ENCODE measurements at regions not wholly inside any gene's neighbourhood (a gene's known extent, or its start where the extent isn't known, plus 50 kb on each side); places are given as distances from the start of the nearest gene placed in this dataset.

DNA sequence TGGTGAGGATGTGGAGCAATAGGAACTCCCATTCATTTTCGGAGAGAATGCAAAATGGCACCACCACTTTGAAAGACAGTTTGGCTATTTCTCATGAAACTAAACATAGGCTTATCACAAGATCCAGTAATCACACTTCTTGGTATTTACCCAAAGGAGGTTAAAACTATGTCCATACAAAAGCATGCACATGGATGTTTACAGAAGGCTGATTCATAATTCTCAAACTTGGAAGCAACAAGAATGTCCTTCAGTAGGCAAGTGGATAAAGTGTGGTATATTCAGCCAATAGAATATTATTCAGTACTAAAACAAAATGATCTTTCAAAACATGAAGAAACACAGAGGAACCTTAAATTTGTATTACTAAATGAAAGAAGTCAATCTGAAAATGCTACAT lies 440.6 kb downstream of the FBXO15 start:
- DNase-seq (no peak), ATAC-seq (ENCODE audit: low read depth in 2 of 2) (no peak)
- H3K27me3 ChIP-seq (ENCODE audit: control insufficient read depth, insufficient read depth, low read length) = no peaks in the 10 kb centered on the region
- no peaks in the 10 kb centered on the region for H3K36me3 ChIP-seq (ENCODE audit: control insufficient read depth, insufficient read depth, low read length)
- H3K27me3 Mint-ChIP-seq = no peaks in the 10 kb centered on the region
- no peak overlapping the region for H3K27ac Mint-ChIP-seq
- no peak overlapping the region for H3K4me3 ChIP-seq (ENCODE audit: low read depth, low read length)
- peaks cover 0 to 8% (median 3%) of the 10 kb centered on the region in 7 donors for H3K9me3 Mint-ChIP-seq
- H3K4me1 Mint-ChIP-seq = no peaks in the 10 kb centered on the region
- H3K4me3 Mint-ChIP-seq = no peak overlapping the region
- no peaks in the 10 kb centered on the region for H3K9me3 ChIP-seq (ENCODE audit: control insufficient read depth in 2 of 2, low read length in 2 of 2)
- no peaks in the 10 kb centered on the region for H3K36me3 Mint-ChIP-seq
- no peaks in the 10 kb centered on the region for H3K4me1 ChIP-seq (ENCODE audit: control insufficient read depth, insufficient read depth, low read length, poor library complexity, severe bottlenecking)
- H3K27ac ChIP-seq (ENCODE audit: insufficient read depth, low read length, poor library complexity, severe bottlenecking) = no peak overlapping the region

DNA sequence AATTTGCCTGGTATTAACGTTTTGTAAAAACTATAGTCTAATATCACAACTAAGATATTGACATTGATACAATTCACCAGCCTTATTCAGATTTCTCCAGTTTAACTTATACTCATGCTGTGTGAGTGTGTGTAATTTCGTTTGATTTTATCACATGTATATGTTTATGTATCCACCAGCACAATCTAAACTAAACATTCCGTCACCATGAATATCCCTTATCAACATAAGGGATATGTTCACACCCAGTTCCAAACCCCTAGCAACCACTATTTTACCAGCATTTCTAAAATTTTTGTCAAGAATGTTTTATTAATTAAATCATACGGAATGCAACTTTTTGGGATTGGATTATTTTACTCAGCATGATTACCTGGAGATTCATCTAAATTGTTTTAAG lies 450.3 kb downstream of the FBXO15 start:
- Mint-ChIP-seq H3K4me3 (no peak overlapping the region), H3K4me1 (no peaks in the 10 kb centered on the region), H3K9me3 (peaks cover 0 to 7% (median 1%) of the 10 kb centered on the region in 7 donors), H3K27me3 (no peaks in the 10 kb centered on the region), H3K27ac (no peak overlapping the region), H3K36me3 (no peaks in the 10 kb centered on the region)
- Histone ChIP-seq H3K9me3 (ENCODE audit: control insufficient read depth in 2 of 2, low read length in 2 of 2) (no peaks in the 10 kb centered on the region), H3K27ac (ENCODE audit: insufficient read depth, low read length, poor library complexity, severe bottlenecking) (no peak overlapping the region), H3K36me3 (ENCODE audit: control insufficient read depth, insufficient read depth, low read length) (no peaks in the 10 kb centered on the region), H3K4me1 (ENCODE audit: control insufficient read depth, insufficient read depth, low read length, poor library complexity, severe bottlenecking) (no peaks in the 10 kb centered on the region), H3K27me3 (ENCODE audit: control insufficient read depth, insufficient read depth, low read length) (no peaks in the 10 kb centered on the region), H3K4me3 (ENCODE audit: low read depth, low read length) (no peak overlapping the region)
- no peak for DNase-seq
- no peak for ATAC-seq (ENCODE audit: low read depth in 2 of 2)

DNA sequence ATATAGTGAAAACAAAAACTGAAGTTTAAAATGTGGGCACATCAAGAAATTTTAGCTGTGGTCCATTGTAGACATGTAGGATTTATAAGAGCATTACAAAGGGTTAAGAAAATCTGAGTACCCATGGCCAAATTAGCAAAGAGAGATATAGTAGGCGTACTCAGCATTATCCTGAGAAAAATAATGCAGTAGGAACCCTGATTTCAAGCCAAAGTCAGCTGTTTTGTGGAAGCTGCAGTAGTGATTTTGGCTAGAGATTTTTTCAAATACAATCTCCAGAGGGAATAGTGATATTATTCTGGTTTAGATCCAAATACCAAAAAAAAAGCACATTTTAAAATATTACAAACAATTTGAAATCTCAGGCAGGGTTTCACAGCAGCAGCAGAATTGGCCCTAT lies 450.9 kb downstream of the FBXO15 start:
- no peaks in the 10 kb centered on the region for H3K9me3 ChIP-seq (ENCODE audit: control insufficient read depth in 2 of 2, low read length in 2 of 2)
- no peak for ATAC-seq (ENCODE audit: low read depth in 2 of 2)
- H3K27me3 Mint-ChIP-seq = no peaks in the 10 kb centered on the region
- H3K9me3 Mint-ChIP-seq = peaks cover 0 to 7% (median 1%) of the 10 kb centered on the region in 7 donors
- H3K4me1 ChIP-seq (ENCODE audit: control insufficient read depth, insufficient read depth, low read length, poor library complexity, severe bottlenecking) = no peaks in the 10 kb centered on the region
- no peak overlapping the region for H3K27ac ChIP-seq (ENCODE audit: insufficient read depth, low read length, poor library complexity, severe bottlenecking)
- H3K4me3 ChIP-seq (ENCODE audit: low read depth, low read length) = no peak overlapping the region
- no peaks in the 10 kb centered on the region for H3K4me1 Mint-ChIP-seq
- H3K36me3 ChIP-seq (ENCODE audit: control insufficient read depth, insufficient read depth, low read length) = no peaks in the 10 kb centered on the region
- DNase-seq = no peak
- H3K36me3 Mint-ChIP-seq = no peaks in the 10 kb centered on the region
- no peaks in the 10 kb centered on the region for H3K27me3 ChIP-seq (ENCODE audit: control insufficient read depth, insufficient read depth, low read length)
- H3K4me3 Mint-ChIP-seq = no peak overlapping the region
- H3K27ac Mint-ChIP-seq = no peak overlapping the region

DNA sequence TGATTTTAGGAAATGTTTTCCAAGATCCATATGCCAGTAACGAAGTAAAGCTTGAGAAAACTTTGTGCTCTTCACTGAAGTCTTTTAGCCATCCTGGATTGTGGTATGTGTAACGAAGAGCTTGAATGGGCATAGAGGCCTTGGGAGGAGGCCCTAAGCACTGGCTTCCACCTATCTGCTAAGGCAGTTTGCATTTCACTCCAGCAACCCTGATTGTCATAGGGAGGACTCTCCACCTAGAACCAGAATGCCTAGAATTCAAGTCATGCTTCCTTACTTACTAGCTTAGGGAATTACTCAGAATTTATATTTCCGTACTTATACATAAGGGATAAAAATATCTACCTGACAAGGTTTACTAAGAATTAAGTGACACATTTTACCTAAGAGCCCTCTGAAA lies 451.5 kb downstream of the FBXO15 start:
- H3K9me3 Mint-ChIP-seq = peaks cover 0 to 7% (median under 1%) of the 10 kb centered on the region in 7 donors
- no peak overlapping the region for H3K27ac Mint-ChIP-seq
- Histone ChIP-seq H3K27me3 (ENCODE audit: control insufficient read depth, insufficient read depth, low read length) (no peaks in the 10 kb centered on the region), H3K4me3 (ENCODE audit: low read depth, low read length) (no peak overlapping the region), H3K27ac (ENCODE audit: insufficient read depth, low read length, poor library complexity, severe bottlenecking) (no peak overlapping the region), H3K9me3 (ENCODE audit: control insufficient read depth in 2 of 2, low read length in 2 of 2) (no peaks in the 10 kb centered on the region), H3K36me3 (ENCODE audit: control insufficient read depth, insufficient read depth, low read length) (no peaks in the 10 kb centered on the region), H3K4me1 (ENCODE audit: control insufficient read depth, insufficient read depth, low read length, poor library complexity, severe bottlenecking) (no peaks in the 10 kb centered on the region)
- no peaks in the 10 kb centered on the region for H3K4me1 Mint-ChIP-seq
- DNase-seq = no peak
- no peak overlapping the region for H3K4me3 Mint-ChIP-seq
- no peaks in the 10 kb centered on the region for H3K27me3 Mint-ChIP-seq
- ATAC-seq (ENCODE audit: low read depth in 2 of 2) = no peak
- no peaks in the 10 kb centered on the region for H3K36me3 Mint-ChIP-seq

DNA sequence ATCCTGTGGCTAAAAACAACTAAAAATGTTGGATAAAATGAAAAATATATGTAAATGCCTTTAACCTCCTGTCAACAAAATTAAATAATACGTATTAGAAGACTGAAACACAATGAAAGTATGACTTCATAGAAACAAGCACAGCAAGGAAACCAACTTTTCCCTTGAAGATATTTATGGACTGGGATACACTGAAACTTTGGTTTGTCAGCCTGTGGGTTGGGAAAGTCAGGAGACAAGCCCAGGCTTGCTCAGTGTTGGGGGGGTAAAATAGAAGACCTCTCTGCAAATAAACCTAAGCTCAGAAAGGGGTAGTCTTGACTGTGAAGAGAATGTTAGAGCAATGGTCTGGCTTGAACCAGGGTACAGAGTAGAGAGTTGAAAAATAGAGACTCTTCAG lies 454.5 kb downstream of the FBXO15 start:
- Mint-ChIP-seq H3K4me3 (no peak overlapping the region), H3K27me3 (no peaks in the 10 kb centered on the region), H3K4me1 (no peaks in the 10 kb centered on the region), H3K36me3 (no peaks in the 10 kb centered on the region), H3K9me3 (peaks cover 0 to 7% (median 0%) of the 10 kb centered on the region in 7 donors), H3K27ac (no peak overlapping the region)
- H3K27me3 ChIP-seq (ENCODE audit: control insufficient read depth, insufficient read depth, low read length) = no peaks in the 10 kb centered on the region
- DNase-seq (no peak), ATAC-seq (ENCODE audit: low read depth in 2 of 2) (no peak)
- H3K27ac ChIP-seq (ENCODE audit: insufficient read depth, low read length, poor library complexity, severe bottlenecking) = no peak overlapping the region
- no peaks in the 10 kb centered on the region for H3K9me3 ChIP-seq (ENCODE audit: control insufficient read depth in 2 of 2, low read length in 2 of 2)
- H3K4me1 ChIP-seq (ENCODE audit: control insufficient read depth, insufficient read depth, low read length, poor library complexity, severe bottlenecking) = no peaks in the 10 kb centered on the region
- H3K36me3 ChIP-seq (ENCODE audit: control insufficient read depth, insufficient read depth, low read length) = no peaks in the 10 kb centered on the region
- H3K4me3 ChIP-seq (ENCODE audit: low read depth, low read length) = no peak overlapping the region

DNA sequence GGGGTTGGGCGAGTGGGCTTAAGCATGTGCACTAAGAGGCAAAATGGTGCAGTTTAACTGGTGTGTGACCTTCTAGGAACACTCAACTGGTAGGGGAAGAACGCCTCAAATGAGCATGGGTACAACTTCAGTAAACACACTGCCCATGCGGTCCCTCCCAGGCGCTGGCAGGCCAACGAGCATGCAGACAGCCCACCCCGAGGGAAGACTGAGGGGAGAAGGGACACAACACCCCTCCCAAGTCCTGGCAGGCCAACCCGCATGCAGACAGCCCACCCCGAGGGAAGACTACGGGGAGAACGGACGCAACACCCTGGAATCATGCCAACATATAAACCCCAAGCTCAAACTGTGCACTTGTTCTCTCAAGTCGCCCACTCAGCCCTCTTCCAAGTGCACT lies 456.0 kb downstream of the FBXO15 start:
- Mint-ChIP-seq H3K27me3 (no peaks in the 10 kb centered on the region), H3K36me3 (no peaks in the 10 kb centered on the region), H3K9me3 (peaks cover 0 to 7% (median 0%) of the 10 kb centered on the region in 7 donors), H3K27ac (no peak overlapping the region), H3K4me3 (no peak overlapping the region), H3K4me1 (no peaks in the 10 kb centered on the region)
- no peaks in the 10 kb centered on the region for H3K36me3 ChIP-seq (ENCODE audit: control insufficient read depth, insufficient read depth, low read length)
- no peak overlapping the region for H3K4me3 ChIP-seq (ENCODE audit: low read depth, low read length)
- H3K4me1 ChIP-seq (ENCODE audit: control insufficient read depth, insufficient read depth, low read length, poor library complexity, severe bottlenecking) = no peaks in the 10 kb centered on the region
- H3K9me3 ChIP-seq (ENCODE audit: control insufficient read depth in 2 of 2, low read length in 2 of 2) = no peaks in the 10 kb centered on the region
- DNase-seq (no peak), ATAC-seq (ENCODE audit: low read depth in 2 of 2) (no peak)
- no peaks in the 10 kb centered on the region for H3K27me3 ChIP-seq (ENCODE audit: control insufficient read depth, insufficient read depth, low read length)
- no peak overlapping the region for H3K27ac ChIP-seq (ENCODE audit: insufficient read depth, low read length, poor library complexity, severe bottlenecking)

DNA sequence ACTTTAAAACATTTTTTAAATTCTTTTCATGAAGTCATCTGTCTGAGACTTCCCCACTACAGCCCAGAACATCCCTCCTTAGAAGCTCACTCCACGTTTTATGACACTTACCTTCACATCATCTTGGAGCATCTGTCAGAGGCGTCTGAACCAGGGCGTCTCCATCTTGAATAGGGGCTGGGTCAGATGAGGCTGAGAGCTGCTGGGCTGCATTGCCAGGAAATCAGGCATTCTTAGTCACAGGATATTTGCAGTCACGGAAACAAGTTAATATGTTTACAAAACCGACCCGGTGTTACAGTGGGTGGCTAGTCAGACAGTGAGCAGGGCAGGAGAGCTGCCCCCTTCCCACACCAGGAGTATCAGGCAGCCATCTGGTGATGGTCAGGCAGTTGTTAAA lies 456.5 kb downstream of the FBXO15 start:
- no peak overlapping the region for H3K27ac ChIP-seq (ENCODE audit: insufficient read depth, low read length, poor library complexity, severe bottlenecking)
- H3K27me3 ChIP-seq (ENCODE audit: control insufficient read depth, insufficient read depth, low read length) = no peaks in the 10 kb centered on the region
- H3K36me3 Mint-ChIP-seq = no peaks in the 10 kb centered on the region
- ATAC-seq (ENCODE audit: low read depth in 2 of 2) (no peak), DNase-seq (no peak)
- H3K4me3 Mint-ChIP-seq = no peak overlapping the region
- H3K4me3 ChIP-seq (ENCODE audit: low read depth, low read length) = no peak overlapping the region
- no peaks in the 10 kb centered on the region for H3K9me3 ChIP-seq (ENCODE audit: control insufficient read depth in 2 of 2, low read length in 2 of 2)
- no peaks in the 10 kb centered on the region for H3K4me1 ChIP-seq (ENCODE audit: control insufficient read depth, insufficient read depth, low read length, poor library complexity, severe bottlenecking)
- no peak overlapping the region for H3K27ac Mint-ChIP-seq
- H3K36me3 ChIP-seq (ENCODE audit: control insufficient read depth, insufficient read depth, low read length) = no peaks in the 10 kb centered on the region
- peaks cover 2% of the 10 kb centered on the region for H3K27me3 Mint-ChIP-seq
- no peaks in the 10 kb centered on the region for H3K4me1 Mint-ChIP-seq
- peaks cover 0 to 7% (median 0%) of the 10 kb centered on the region in 7 donors for H3K9me3 Mint-ChIP-seq

DNA sequence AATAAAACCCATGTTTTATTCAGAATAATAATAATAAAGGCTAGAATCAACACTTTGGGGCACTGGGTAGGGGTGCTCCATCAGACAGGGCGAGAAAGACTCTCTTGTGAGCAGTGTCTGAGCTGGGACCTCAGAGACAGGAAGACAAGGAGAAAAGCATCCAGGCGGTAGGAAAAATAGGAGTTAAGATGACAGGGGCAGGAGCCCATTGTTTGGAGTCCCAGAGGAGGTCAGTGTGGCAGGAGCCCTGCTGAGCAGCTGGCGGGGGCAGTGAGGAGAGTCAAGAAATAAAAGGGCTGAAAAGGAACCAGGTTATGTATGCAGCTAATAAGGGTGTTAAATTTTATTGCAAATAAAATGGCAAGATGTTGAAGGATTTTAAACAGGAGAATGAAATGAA lies 457.4 kb downstream of the FBXO15 start:
- Histone ChIP-seq H3K4me3 (ENCODE audit: low read depth, low read length) (no peak overlapping the region), H3K4me1 (ENCODE audit: control insufficient read depth, insufficient read depth, low read length, poor library complexity, severe bottlenecking) (no peaks in the 10 kb centered on the region), H3K27me3 (ENCODE audit: control insufficient read depth, insufficient read depth, low read length) (no peaks in the 10 kb centered on the region), H3K9me3 (ENCODE audit: control insufficient read depth in 2 of 2, low read length in 2 of 2) (no peaks in the 10 kb centered on the region), H3K36me3 (ENCODE audit: control insufficient read depth, insufficient read depth, low read length) (no peaks in the 10 kb centered on the region), H3K27ac (ENCODE audit: insufficient read depth, low read length, poor library complexity, severe bottlenecking) (no peak overlapping the region)
- ATAC-seq (ENCODE audit: low read depth in 2 of 2) (no peak), DNase-seq (no peak)
- Mint-ChIP-seq H3K27me3 (peaks cover 4% of the 10 kb centered on the region), H3K9me3 (peaks cover 0 to 7% (median 0%) of the 10 kb centered on the region in 7 donors), H3K27ac (no peak overlapping the region), H3K4me1 (no peaks in the 10 kb centered on the region), H3K36me3 (no peaks in the 10 kb centered on the region), H3K4me3 (no peak overlapping the region)
